ENCODE measurements at regions not wholly inside any gene's neighbourhood (a gene's known extent, or its start where the extent isn't known, plus 50 kb on each side); places are given as distances from the start of the nearest gene placed in this dataset.

DNA sequence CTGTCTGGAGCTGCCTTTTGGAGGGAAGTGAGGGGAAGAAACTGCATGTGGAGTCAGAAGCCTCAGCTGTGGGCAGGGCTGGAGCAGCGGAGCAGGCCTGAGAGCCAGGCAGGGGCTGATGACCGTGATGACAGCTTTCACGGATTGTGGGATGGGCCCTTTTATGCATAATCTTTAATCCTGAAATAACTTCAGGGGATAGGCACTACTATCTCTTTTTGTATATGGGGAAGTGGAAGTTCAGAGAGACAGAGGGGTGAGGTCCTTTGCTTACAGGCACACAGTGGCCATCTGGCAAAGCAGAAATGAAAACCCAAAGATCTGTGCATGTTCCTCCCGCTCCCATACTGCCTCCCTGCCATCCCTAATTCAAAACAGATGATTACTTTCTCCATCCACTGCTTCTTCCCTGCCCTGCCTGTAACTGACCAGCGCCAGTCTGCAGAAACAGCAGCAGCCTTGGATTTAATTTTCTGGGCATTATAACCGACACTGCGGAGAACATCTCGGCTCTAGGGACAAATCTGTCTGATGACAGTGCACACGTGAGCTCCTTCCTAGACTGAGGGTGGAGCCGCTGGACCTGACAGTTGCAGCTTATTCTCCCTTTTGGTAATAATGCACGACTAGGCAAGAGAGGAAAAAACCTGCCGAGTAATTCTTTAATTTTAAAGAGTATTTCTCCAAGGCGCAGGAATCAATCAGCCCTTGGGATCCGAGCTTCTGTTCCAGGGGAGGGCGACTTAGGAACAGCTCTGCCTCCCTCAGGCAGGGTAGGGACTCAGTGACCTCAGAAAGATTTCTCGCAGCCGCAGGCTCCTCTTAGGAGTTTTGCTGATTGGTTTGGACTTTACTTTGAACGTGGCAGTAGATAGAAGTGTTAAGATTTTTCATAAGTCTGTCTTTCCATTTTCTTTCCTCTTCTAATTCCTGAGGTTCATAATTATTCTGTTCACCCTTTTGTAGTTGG is 95.4 kb downstream of the UTP18 start:
- TF ChIP-seq POLR2AphosphoS5 (IDR thresholded peaks at IDR 0.05; ENCODE audit: low read depth, low read length) (no peak), TAF1 (IDR thresholded peaks at IDR 0.05; ENCODE audit: borderline replicate concordance, insufficient read depth, low read length) (no peak), REST (IDR thresholded peaks at IDR 0.05; ENCODE audit: insufficient read depth in 1 of 2, low read depth in 2 of 2, low read length in 2 of 2) (no peak)
